ENCODE measurements at regions not wholly inside any gene's neighbourhood (a gene's known extent, or its start where the extent isn't known, plus 50 kb on each side); places are given as distances from the start of the nearest gene placed in this dataset.
"Not testable (repeated sequence)": the region's sequence is repeated elsewhere in the genome, so short reads cannot be mapped to it uniquely, and the experiment has no call there.

DNA sequence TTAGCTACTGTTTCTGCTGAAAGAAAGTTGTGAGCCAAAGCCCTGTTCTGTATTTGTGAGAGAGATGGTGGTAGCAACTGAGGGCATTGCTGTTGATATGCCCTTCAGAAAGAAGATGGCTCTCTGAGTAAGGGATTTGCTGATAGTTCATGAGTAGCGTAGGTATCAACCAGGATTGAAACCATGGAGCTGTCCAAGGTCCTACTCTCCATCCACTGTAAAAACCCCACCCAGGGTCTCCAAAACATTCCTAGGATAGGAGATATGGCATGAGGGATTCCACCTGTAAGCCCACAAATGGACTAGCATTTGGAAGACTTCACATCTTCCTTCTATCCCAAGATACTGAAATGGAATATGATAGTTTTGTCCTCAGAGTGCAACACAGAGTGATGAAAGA lies 277.1 kb upstream of the PRKX start:
- no peak for DNase-seq

DNA sequence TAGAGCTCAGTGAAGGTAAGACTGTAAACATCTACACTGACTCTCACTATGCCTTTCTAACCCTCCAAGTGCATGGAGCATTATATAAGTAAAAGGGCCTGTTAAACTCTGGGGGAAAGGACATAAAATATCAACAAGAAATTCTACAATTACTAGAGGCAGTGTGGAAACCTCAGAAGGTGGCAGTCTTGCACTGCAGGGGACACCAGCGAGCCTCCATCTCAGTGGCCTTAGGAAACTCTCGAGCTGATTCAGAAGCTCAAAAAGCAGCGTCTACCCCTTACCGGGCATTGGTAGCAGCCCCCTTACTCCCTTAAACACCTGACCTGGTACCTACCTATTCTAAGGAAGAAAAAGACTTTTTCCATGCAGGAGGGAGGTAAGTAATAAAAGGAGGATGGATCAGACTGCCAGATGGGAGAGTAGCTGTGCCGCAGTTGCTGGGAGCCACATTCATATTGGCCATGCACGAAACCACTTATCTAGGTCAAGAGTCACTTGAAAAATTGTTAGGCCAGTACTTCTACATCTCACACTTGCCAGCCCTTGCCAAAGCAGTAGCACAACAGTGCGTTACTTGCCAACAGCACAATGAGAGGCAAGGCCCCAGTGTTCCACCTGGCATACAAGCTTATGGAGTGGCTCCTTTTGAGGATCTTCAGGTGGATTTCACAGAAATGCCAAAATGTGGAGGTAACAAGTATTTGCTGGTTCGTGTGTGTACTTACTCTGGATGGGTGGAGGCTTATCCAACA lies 258.8 kb upstream of the PRKX start:
- DNase-seq = not testable (repeated sequence)

- no peak for DNase-seq
Measured at GRCh38 chrX:3968749-3969148, 255.3 kb upstream of the PRKX start.

DNA sequence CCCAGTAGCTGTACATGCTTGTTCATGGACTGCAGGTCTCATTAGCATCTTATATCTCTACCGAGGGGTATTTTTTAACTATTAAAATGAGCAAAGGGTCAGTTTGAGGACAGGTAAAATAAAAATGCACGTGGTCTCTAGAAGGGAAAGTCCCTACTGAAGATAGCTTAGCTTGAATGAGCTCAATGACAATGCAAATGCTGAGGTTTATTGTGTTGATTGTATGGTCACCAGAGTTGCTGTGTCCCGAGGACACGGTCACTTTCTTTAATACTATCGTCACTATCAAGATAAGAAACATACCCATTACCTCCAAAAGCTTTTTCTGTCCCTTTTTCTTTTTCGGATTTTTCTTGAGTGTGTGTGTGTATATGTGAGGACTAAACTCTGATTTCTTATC lies 250.5 kb upstream of the PRKX start:
- no peak for DNase-seq

DNA sequence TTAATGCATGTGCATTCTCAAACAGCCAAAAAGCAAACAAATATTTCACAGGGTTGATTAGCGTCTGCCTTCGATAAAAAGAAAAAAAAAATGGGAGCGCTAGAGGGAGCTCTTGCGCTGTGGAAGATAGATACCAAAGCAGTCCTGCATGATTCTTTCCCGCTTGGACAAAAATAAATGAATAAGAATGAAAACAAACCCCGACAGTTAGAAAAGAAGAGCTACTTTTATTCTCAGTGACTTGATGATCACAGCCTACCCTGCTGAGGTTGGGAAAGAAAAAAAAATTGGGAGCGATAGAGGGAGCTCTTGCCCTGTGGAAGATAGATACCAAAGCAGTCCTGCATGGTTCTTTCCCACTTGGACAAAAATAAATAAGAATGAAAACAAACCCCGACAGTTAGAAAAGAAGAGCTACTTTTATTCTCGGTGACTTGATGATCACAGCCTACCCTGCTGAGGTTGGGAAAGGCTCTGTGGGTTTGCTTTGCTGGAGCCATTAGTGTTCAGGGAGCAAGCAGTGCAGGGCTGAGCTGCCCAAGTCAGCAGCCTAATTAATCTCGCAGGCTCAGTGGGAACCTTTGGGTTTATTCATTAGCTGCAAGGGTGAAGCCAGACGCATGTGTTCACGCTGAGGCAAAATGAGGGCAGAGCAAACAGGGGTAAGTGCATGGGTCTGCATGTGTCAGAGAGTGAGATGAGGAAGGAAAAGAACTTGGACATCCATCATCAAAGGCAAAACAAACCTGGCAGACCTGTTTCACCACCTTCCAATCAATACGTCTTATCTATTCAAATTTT lies 249.3 kb upstream of the PRKX start:
- DNase-seq = no peak

DNA sequence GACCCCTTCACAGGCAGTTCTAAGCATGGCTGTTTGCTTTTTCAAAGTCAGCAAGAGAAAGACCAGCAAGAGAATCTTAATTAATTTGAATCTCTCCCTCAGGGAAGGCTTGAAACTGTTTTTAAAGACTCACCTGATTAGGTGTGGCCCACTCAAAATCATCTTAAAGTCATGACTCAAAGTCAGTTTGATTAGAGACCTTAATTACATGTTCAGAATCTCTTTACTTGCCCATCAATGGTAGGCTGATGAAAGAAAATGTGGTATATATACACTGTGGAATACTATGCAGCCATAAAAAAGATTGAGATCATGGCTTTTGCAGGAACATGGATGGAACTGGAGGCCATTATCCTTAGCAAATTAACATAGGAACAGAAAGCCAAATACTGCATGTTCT lies 247.5 kb upstream of the PRKX start:
- DNase-seq = no peak

DNA sequence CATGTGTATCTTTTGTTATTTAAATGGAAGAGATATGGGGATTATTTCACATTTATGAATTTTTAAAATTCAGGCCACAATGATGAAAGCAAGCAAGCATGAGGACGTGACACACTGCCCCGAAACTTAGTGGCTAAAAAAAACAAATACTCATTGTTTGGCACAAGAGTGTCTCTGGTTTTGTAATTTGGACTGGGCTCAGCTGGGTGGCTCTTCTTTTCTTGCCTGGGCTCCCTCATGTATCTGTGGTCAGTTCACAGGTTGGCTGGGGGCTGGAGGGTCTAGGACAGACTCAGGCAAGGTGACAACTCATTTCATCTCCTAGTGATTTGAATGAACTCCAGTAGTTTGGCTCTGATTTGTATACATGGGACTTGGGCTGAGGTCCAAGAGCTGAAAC lies 238.4 kb upstream of the PRKX start:
- DNase-seq = no peak

DNA sequence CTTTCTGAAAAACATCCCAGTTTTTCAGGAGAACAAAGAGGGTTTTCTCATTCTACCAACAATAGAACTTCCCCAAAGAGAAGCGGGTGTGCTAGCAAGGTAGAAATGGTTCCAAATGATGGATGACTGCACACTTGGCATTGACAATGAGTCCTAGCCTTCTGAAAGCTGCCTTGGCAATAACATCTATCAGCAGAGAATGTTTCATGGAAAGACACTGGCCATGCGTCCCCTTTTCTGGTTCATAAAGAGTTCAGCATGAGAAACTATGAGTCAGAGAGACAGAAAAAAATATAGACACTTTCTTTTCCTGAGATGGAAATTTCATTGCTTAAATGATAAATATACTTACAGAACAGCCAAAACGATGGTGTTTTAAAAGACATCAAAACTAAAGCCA lies 236.9 kb upstream of the PRKX start:
- no peak for DNase-seq

GRCh38 chrX:3943965-3944364 lies 230.5 kb upstream of the PRKX start:
- no peak for DNase-seq

GRCh38 chrX:3940000-3940610 lies 226.7 kb upstream of the PRKX start:
- no peak for DNase-seq

- DNase-seq = no peak
Measured at GRCh38 chrX:3938587-3938986, 225.1 kb upstream of the PRKX start.

GRCh38 chrX:3935196-3935595 lies 221.7 kb upstream of the PRKX start:
- DNase-seq = not testable (repeated sequence)

- DNase-seq = not testable (repeated sequence)
Measured at GRCh38 chrX:3920424-3921017, 207.1 kb upstream of the PRKX start.

- DNase-seq = not testable (repeated sequence)
Measured at GRCh38 chrX:3919668-3920423, 206.4 kb upstream of the PRKX start.

DNA sequence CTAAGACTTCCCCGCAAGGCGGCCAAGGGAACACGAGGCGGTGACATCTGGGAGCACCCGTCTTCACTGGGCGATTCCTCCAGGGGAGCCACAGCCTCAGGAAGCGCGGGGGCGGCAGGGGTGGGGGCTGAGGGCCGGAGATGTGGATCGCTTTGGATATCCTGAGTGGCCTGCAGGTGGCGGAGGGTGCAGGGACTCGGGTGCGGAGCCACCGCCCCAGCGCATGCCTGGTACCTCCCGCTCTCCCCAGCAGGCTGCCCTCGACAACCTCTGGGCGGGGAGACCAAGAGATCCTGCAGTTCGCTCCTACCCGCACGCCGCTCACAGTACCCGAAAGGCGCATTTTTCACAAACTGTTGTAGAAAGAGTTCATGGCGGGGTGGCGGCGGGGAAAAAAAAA lies 201.4 kb upstream of the PRKX start:
- DNase-seq = not testable (repeated sequence)

DNA sequence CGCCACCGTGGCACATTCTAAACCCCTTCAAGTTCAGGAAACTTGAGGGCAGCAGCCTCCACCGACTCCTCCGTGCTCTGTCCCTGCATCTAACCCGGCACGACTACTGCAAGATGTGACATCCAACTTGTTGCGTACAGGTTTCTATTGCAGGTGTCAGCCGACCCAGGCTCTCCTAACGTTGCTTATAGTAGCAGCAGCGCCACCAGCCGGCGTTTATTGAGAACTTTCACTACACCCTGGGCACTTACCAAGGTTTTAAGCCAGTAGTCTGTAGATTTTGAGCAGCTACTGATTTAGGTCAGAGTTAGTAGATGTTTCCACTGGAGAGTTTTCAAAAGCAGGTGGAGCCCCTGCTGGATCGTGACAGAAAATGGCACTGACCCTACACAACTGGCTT lies 200.6 kb upstream of the PRKX start:
- DNase-seq = not testable (repeated sequence)

- not testable (repeated sequence) for DNase-seq
Measured at GRCh38 chrX:3911012-3911411, 197.6 kb upstream of the PRKX start.

GRCh38 chrX:3910611-3911010 lies 197.2 kb upstream of the PRKX start:
- DNase-seq = not testable (repeated sequence)

GRCh38 chrX:3905522-3906258 lies 192.2 kb upstream of the PRKX start:
- not testable (repeated sequence) for DNase-seq

DNA sequence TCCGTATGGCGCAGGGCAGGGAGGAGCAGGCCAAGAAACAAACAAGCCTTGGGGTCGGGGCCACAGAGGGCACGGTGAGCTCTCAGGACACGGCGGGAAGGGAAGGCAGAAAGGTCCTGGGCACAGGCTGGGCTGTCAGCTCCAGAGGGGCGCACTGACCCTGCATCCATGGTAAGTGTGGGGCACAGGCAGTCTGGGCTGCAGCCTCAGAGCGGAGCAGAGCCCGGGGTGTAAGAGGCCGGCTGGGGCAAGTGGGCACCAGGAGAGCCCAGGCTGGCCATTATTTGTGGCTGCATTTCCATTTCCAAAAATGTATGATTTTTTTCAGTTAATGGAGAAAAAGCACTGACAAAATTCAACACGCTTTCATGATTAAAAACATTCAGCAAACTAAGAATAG lies 188.8 kb upstream of the PRKX start:
- not testable (repeated sequence) for DNase-seq

DNA sequence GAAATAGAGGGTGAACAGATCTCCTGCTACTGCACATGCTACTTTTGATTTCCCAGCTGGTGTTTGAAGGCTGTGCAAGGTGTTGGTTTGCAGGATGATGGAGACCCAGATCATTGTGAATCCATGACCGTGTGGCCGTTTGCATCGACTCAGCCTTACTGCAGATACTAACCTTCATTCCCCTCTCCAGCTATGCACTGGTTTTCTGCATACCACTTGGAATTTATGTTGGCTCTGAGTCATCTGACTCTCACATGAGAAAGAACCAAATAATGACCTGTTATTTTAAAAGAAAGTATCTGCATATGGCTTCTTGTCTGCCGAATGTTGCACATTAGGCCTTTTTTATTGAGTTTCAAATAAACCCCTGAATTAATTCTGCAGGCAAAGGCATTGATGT lies 183.3 kb upstream of the PRKX start:
- DNase-seq = not testable (repeated sequence)

DNA sequence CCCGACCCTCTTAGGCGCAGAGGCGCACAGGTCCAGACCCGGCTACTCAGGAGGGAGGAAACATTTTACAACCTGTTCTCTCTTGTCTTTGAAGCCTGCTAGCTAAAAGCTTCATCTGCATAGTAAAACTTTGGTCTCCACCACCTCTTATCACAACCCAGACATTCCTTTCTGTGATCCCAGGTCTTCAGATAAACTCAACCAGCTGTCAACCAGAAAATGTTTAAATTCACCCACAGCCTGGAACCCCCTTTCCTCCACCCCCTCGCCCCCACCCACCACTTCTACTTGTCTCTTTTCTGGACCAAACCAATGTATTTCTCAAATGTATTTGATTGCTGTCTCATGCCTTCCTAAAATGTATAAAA lies 169.1 kb upstream of the PRKX start:
- DNase-seq = not testable (repeated sequence)
